Muscle of leg (tissue), 3 donors: ENCODE measurements at regions not wholly inside any gene's neighbourhood (a gene's known extent, or its start where the extent isn't known, plus 50 kb on each side); places are given as distances from the start of the nearest gene placed in this dataset.
"Not testable (repeated sequence)": the region's sequence is repeated elsewhere in the genome, so short reads cannot be mapped to it uniquely, and the experiment has no call there.

Experiments
- DNase-seq: peaks from one replicate; pipeline ENCODE4 v3.0.0; 2013
- H3K27ac ChIP-seq: one replicate; pipeline ENCODE4 v1.5.1; 2013; ENCODE audit warnings: mild to moderate bottlenecking, low read length, control low read depth
- H3K27me3 ChIP-seq: one replicate; pipeline ENCODE4 v1.6.1; 2013; ENCODE audit warnings: low read length; ENCODE audit not compliant: control insufficient read depth, insufficient read depth
- H3K36me3 ChIP-seq: one replicate; pipeline ENCODE4 v1.6.1; 2013; ENCODE audit warnings: low read length; ENCODE audit not compliant: control insufficient read depth, insufficient read depth
- H3K4me1 ChIP-seq: one replicate; pipeline ENCODE4 v1.6.1; 2013; ENCODE audit warnings: low read length; ENCODE audit not compliant: control insufficient read depth, insufficient read depth
- H3K4me3 ChIP-seq: one replicate; pipeline ENCODE4 v1.5.1; 2013; ENCODE audit warnings: low read length, control low read depth
- H3K9me3 ChIP-seq: replicated peaks from 2 replicates; pipeline ENCODE4 v1.6.1; 2013; ENCODE audit warnings: low read depth, low read length; ENCODE audit not compliant: control insufficient read depth
- WGBS: methylation state at CpG from one replicate; pipeline ENCODE4 v1.1.5; 2013; ENCODE audit warnings: missing lambda C conversion rate; ENCODE audit not compliant: insufficient coverage; 5-methylcytosine and 5-hydroxymethylcytosine counted together

- WGBS: 93% methylated on average over 3 of the region's 3 CpGs
- Histone ChIP-seq H3K36me3 (no peaks in the 10 kb centered on the region), H3K9me3 (no peaks in the 10 kb centered on the region), H3K4me1 (no peaks in the 10 kb centered on the region), H3K27ac (no peak overlapping the region), H3K4me3 (no peak overlapping the region), H3K27me3 (no peaks in the 10 kb centered on the region)
- DNase-seq: no peak
Observed at GRCh38 chr1:222064388-222065211, 322.7 kb upstream of the DUSP10 start.

- Histone ChIP-seq H3K27me3 (no peaks in the 10 kb centered on the region), H3K9me3 (no peaks in the 10 kb centered on the region), H3K4me1 (no peaks in the 10 kb centered on the region), H3K36me3 (no peaks in the 10 kb centered on the region), H3K4me3 (no peak overlapping the region), H3K27ac (no peak overlapping the region)
- DNase-seq: no peak
Observed at GRCh38 chr1:222062640-222063039, 320.8 kb upstream of the DUSP10 start.

- Histone ChIP-seq H3K27me3 (no peaks in the 10 kb centered on the region), H3K4me3 (no peak overlapping the region), H3K4me1 (no peaks in the 10 kb centered on the region), H3K36me3 (no peaks in the 10 kb centered on the region), H3K9me3 (no peaks in the 10 kb centered on the region), H3K27ac (no peak overlapping the region)
- no peak for DNase-seq
- no CpG with 5 or more reads among the region's 3 CpGs for WGBS
Observed at GRCh38 chr1:222061711-222062359, 319.9 kb upstream of the DUSP10 start.

- H3K27ac ChIP-seq: no peak overlapping the region
- no peaks in the 10 kb centered on the region for H3K9me3 ChIP-seq
- no peaks in the 10 kb centered on the region for H3K4me1 ChIP-seq
- DNase-seq: no peak
- H3K4me3 ChIP-seq: no peak overlapping the region
- no peaks in the 10 kb centered on the region for H3K36me3 ChIP-seq
- no peaks in the 10 kb centered on the region for H3K27me3 ChIP-seq
- 81% methylated on average over 3 of the region's 3 CpGs for WGBS
Observed at GRCh38 chr1:222060210-222060916, 318.5 kb upstream of the DUSP10 start.

GRCh38 chr1:222058249-222058648 is 316.4 kb upstream of the DUSP10 start:
- Histone ChIP-seq H3K36me3 (no peaks in the 10 kb centered on the region), H3K4me1 (no peaks in the 10 kb centered on the region), H3K9me3 (no peaks in the 10 kb centered on the region), H3K4me3 (no peak overlapping the region), H3K27me3 (no peaks in the 10 kb centered on the region), H3K27ac (no peak overlapping the region)
- DNase-seq: no peak
- WGBS: no CpG with 5 or more reads among the region's 2 CpGs

- H3K4me3 ChIP-seq: no peak overlapping the region
- no peaks in the 10 kb centered on the region for H3K27me3 ChIP-seq
- H3K27ac ChIP-seq: no peak overlapping the region
- H3K36me3 ChIP-seq: no peaks in the 10 kb centered on the region
- H3K4me1 ChIP-seq: no peaks in the 10 kb centered on the region
- no CpG with 5 or more reads among the region's 3 CpGs for WGBS
- no peaks in the 10 kb centered on the region for H3K9me3 ChIP-seq
- no peak for DNase-seq
Observed at GRCh38 chr1:222057162-222057561, 315.3 kb upstream of the DUSP10 start.

GRCh38 chr1:222054416-222054815 is 312.5 kb upstream of the DUSP10 start:
- H3K4me1 ChIP-seq: no peaks in the 10 kb centered on the region
- 84% methylated on average over 4 of the region's 6 CpGs for WGBS
- H3K4me3 ChIP-seq: no peak overlapping the region
- H3K9me3 ChIP-seq: no peaks in the 10 kb centered on the region
- DNase-seq: no peak
- no peaks in the 10 kb centered on the region for H3K36me3 ChIP-seq
- no peak overlapping the region for H3K27ac ChIP-seq
- no peaks in the 10 kb centered on the region for H3K27me3 ChIP-seq

- Histone ChIP-seq H3K4me1 (no peaks in the 10 kb centered on the region), H3K27ac (no peak overlapping the region), H3K4me3 (no peak overlapping the region), H3K36me3 (no peaks in the 10 kb centered on the region), H3K27me3 (no peaks in the 10 kb centered on the region), H3K9me3 (no peaks in the 10 kb centered on the region)
- DNase-seq: no peak
- WGBS: no CpG with 5 or more reads among the region's 5 CpGs
Observed at GRCh38 chr1:222053790-222054294, 312.0 kb upstream of the DUSP10 start.

- H3K36me3 ChIP-seq, DNase-seq, H3K4me1 ChIP-seq, H3K9me3 ChIP-seq, H3K4me3 ChIP-seq, H3K27me3 ChIP-seq, H3K27ac ChIP-seq: not testable (repeated sequence)
- no CpG with 5 or more reads among the region's 1 CpG for WGBS
Observed at GRCh38 chr1:222051311-222051710, 309.4 kb upstream of the DUSP10 start.

GRCh38 chr1:222049661-222050060 is 307.8 kb upstream of the DUSP10 start:
- H3K4me3 ChIP-seq, DNase-seq, H3K4me1 ChIP-seq, H3K9me3 ChIP-seq, H3K27me3 ChIP-seq, H3K27ac ChIP-seq, H3K36me3 ChIP-seq: not testable (repeated sequence)
- 96% methylated on average over 28 of the region's 28 CpGs for whole genome bisulfite sequencing
